GM12878 (cell line): ENCODE measurements at regions not wholly inside any gene's neighbourhood (a gene's known extent, or its start where the extent isn't known, plus 50 kb on each side); places are given as distances from the start of the nearest gene placed in this dataset.

ENCODE experiments used
- CHD2 ChIP-seq: IDR thresholded peaks from 2 replicates; pipeline ENCODE4 v1.6.1; 2011; ENCODE audit warnings: low read depth, low read length, improper control_type of control experiment, borderline replicate concordance
- JUNB ChIP-seq: IDR thresholded peaks from 2 replicates; pipeline ENCODE4 v1.6.1; 2016; ENCODE audit warnings: antibody characterized with exemption, mild to moderate bottlenecking
- TF ChIP-seq, protein P1 (sequence below): fragments of 450-650 bp; formaldehyde crosslinking; IDR thresholded peaks from 2 replicates; pipeline ENCODE4 v1.4.0; 2020; ENCODE audit warnings: mild to moderate bottlenecking, moderate library complexity

DNA sequence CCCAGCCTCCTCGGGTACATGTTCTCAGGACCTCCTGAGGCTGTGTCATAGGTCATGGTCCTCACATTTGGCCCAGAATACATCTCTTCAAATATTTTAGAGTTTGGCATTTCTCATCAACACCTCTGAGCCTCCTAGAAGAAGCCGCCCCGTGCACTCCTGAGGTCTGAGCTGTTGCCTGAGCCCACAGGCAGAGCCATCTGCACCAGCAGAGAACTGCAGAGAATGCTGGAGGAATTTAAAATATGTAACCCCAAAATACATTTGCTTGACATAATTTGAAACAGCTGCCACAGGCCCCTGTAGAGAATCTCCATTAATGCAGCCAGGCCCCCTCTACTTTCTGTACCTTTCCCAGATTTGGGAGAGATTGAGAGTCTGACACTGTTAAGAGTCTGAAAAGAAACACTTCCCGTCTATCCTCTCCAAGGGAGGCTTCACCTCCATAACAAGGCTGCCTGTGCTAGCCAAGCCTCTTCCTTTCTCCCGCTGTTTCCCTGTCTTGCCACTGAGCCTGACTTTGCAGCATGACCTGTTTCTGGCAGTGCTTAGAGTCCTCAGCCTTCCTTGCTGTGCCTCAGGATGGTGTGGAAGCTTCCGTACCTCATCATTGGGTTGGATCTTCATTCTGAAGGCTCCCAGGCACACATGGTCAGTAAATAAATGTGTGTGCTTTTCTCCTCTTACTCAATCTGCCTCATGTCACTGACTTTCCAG is 95.4 kb upstream of the SFSWAP start:
- TF ChIP-seq CHD2 (no peak), JUNB (no peak)
- TF ChIP-seq, protein P1, sequence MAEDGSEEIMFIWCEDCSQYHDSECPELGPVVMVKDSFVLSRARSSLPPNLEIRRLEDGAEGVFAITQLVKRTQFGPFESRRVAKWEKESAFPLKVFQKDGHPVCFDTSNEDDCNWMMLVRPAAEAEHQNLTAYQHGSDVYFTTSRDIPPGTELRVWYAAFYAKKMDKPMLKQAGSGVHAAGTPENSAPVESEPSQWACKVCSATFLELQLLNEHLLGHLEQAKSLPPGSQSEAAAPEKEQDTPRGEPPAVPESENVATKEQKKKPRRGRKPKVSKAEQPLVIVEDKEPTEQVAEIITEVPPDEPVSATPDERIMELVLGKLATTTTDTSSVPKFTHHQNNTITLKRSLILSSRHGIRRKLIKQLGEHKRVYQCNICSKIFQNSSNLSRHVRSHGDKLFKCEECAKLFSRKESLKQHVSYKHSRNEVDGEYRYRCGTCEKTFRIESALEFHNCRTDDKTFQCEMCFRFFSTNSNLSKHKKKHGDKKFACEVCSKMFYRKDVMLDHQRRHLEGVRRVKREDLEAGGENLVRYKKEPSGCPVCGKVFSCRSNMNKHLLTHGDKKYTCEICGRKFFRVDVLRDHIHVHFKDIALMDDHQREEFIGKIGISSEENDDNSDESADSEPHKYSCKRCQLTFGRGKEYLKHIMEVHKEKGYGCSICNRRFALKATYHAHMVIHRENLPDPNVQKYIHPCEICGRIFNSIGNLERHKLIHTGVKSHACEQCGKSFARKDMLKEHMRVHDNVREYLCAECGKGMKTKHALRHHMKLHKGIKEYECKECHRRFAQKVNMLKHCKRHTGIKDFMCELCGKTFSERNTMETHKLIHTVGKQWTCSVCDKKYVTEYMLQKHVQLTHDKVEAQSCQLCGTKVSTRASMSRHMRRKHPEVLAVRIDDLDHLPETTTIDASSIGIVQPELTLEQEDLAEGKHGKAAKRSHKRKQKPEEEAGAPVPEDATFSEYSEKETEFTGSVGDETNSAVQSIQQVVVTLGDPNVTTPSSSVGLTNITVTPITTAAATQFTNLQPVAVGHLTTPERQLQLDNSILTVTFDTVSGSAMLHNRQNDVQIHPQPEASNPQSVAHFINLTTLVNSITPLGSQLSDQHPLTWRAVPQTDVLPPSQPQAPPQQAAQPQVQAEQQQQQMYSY, result no peak
